ENCODE measurements at regions not wholly inside any gene's neighbourhood (a gene's known extent, or its start where the extent isn't known, plus 50 kb on each side); places are given as distances from the start of the nearest gene placed in this dataset.
A peak's percentile ranks its signal among the peaks of the same experiment; 100 is the strongest.

DNA sequence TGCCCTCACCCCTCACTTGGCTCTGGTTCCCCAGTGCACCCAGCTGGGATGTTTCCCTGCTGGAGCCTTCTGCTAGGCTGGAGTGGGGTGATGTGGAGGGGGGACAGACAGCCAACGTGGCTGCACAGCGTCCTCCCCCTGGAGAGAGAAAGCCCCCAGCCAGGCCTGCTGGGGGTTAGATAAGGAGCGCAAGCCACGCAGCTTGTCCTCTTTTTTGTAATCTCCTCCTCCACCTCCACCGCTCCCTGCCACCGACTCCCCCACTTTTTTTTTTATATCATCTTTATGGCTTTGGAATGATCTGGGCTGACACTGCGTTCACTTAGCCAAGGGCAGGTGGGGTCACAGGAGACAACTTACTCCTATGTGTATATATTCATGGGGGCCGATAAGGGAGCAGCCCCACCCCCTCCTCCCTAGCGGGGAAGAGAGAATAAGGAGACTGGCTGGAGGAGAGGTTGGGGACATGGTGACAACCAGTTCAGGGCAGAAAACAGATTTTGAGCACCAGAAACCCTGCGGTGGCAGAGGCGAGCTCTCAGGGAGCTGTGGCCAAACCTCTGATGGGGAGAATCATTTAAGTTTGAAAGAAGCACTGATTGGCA, 169.9 kb upstream of the LHX5 start:
- H3K27me3 ChIP-seq (ENCODE audit: insufficient read depth, low read length, poor library complexity), result no peaks in the 10 kb centered on the region

DNA sequence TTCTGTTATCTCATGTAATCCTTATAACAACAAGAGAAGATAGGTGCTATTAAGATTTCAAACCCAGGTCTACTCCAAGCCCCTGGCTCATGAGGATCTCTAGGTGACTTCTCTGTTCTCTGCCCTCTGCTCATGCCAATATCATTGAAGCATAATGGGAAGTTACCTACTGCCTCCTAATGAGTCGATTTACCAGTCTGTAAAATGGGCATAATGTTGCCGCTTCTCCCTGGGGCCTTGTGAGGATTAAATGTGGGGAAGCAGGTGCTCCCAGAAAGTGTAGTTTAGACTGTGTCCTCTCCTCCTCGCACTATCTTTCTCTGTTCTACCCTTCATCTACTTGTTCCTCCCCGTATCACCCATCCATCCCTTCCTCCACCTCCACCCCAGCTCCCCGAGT, 169.2 kb upstream of the LHX5 start:
- H3K27ac ChIP-seq (ENCODE audit: low read depth, low read length), result no peak overlapping the region
- no peaks in the 10 kb centered on the region for H3K36me3 ChIP-seq (ENCODE audit: control insufficient read depth, insufficient read depth, low read length)
- H3K23ac ChIP-seq (ENCODE audit: low read length), result no peak overlapping the region
- no peak overlapping the region for H3K9ac ChIP-seq (ENCODE audit: low read length)
- H3K4ac ChIP-seq (ENCODE audit: low read depth, low read length), result no peak overlapping the region
- H4K8ac ChIP-seq (ENCODE audit: low read depth, low read length), result no peak overlapping the region
- no peak overlapping the region for H4K5ac ChIP-seq (ENCODE audit: low read length)
- WGBS (ENCODE audit: extremely low coverage, insufficient coverage, low lambda C conversion rate), result no CpG with 5 or more reads among the region's 5 CpGs
- DNase-seq, result no peak
- no peaks in the 10 kb centered on the region for H3K79me2 ChIP-seq (ENCODE audit: control insufficient read depth, insufficient read depth, low read length)
- no peak overlapping the region for H3K56ac ChIP-seq (ENCODE audit: low read length)
- no peaks in the 10 kb centered on the region for H3K4me1 ChIP-seq (ENCODE audit: control insufficient read depth, low read depth, low read length)
- no peaks in the 10 kb centered on the region for H3K27me3 ChIP-seq (ENCODE audit: insufficient read depth, low read length, poor library complexity)
- H2BK5ac ChIP-seq (ENCODE audit: low read length), result no peak overlapping the region
- H3K79me1 ChIP-seq (ENCODE audit: low read length), result no peaks in the 10 kb centered on the region
- H3K4me2 ChIP-seq (ENCODE audit: low read length), result no peak overlapping the region
- H2BK15ac ChIP-seq (replicated peaks; ENCODE audit: low read depth), result no peak overlapping the region
- no peak overlapping the region for H3K4me3 ChIP-seq (ENCODE audit: low read length)
- H2BK120ac ChIP-seq (ENCODE audit: low read depth, low read length), result no peak overlapping the region
- no peak overlapping the region for H3K18ac ChIP-seq (ENCODE audit: low read length)
- H2AK5ac ChIP-seq (ENCODE audit: low read length), result no peak overlapping the region

More for the DNA sequence above, 169.9 kb upstream of the LHX5 start:
- H4K8ac ChIP-seq (ENCODE audit: low read depth, low read length), result no peak overlapping the region
- H3K56ac ChIP-seq (ENCODE audit: low read length), result peak overlapping the region; percentile 15
- no peak overlapping the region for H2BK15ac ChIP-seq (replicated peaks; ENCODE audit: low read depth)
- H2AK5ac ChIP-seq (ENCODE audit: low read length), result no peak overlapping the region
- no peak overlapping the region for H2BK5ac ChIP-seq (ENCODE audit: low read length)
- no peaks in the 10 kb centered on the region for H3K4me1 ChIP-seq (ENCODE audit: control insufficient read depth, low read depth, low read length)
- no peaks in the 10 kb centered on the region for H3K36me3 ChIP-seq (ENCODE audit: control insufficient read depth, insufficient read depth, low read length)
- no peak overlapping the region for H3K9ac ChIP-seq (ENCODE audit: low read length)
- no CpG with 5 or more reads among the region's 11 CpGs for WGBS (ENCODE audit: extremely low coverage, insufficient coverage, low lambda C conversion rate)
- no peak for DNase-seq
- H3K4ac ChIP-seq (ENCODE audit: low read depth, low read length), result no peak overlapping the region
- no peak overlapping the region for H3K4me3 ChIP-seq (ENCODE audit: low read length)
- H3K23ac ChIP-seq (ENCODE audit: low read length), result no peak overlapping the region
- no peak overlapping the region for H2BK120ac ChIP-seq (ENCODE audit: low read depth, low read length)
- no peaks in the 10 kb centered on the region for H3K79me2 ChIP-seq (ENCODE audit: control insufficient read depth, insufficient read depth, low read length)
- H3K79me1 ChIP-seq (ENCODE audit: low read length), result no peaks in the 10 kb centered on the region
- H3K4me2 ChIP-seq (ENCODE audit: low read length), result no peak overlapping the region
- no peak overlapping the region for H3K18ac ChIP-seq (ENCODE audit: low read length)
- no peak overlapping the region for H3K27ac ChIP-seq (ENCODE audit: low read depth, low read length)
- H4K5ac ChIP-seq (ENCODE audit: low read length), result no peak overlapping the region

DNA sequence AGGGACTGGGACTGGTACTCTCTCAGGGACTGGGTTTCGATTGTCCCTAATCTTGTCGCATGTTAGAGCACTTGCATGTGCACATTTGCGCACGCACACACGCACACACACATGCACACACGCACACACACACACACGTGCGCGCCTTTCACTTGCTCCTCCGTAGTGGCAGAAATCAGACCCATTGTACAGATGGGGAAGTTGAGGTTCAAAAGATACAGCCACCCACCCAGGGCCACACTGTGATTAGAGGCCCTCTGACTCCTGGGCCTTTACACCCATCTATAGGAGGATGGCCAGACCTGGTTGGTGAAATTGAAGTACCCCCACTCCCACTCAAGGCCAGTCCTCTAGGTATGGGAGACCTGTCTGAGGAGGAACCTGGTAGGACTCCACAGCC, 167.8 kb upstream of the LHX5 start:
- Histone ChIP-seq H3K79me1 (ENCODE audit: low read length) (no peaks in the 10 kb centered on the region), H3K4ac (ENCODE audit: low read depth, low read length) (no peak overlapping the region), H4K5ac (ENCODE audit: low read length) (no peak overlapping the region), H3K27ac (ENCODE audit: low read depth, low read length) (no peak overlapping the region), H2BK120ac (ENCODE audit: low read depth, low read length) (no peak overlapping the region), H4K8ac (ENCODE audit: low read depth, low read length) (no peak overlapping the region), H2BK5ac (ENCODE audit: low read length) (no peak overlapping the region), H3K36me3 (ENCODE audit: control insufficient read depth, insufficient read depth, low read length) (no peaks in the 10 kb centered on the region), H2BK15ac (replicated peaks; ENCODE audit: low read depth) (no peak overlapping the region), H3K4me3 (ENCODE audit: low read length) (no peak overlapping the region), H3K79me2 (ENCODE audit: control insufficient read depth, insufficient read depth, low read length) (no peaks in the 10 kb centered on the region), H3K4me2 (ENCODE audit: low read length) (no peak overlapping the region), H3K56ac (ENCODE audit: low read length) (no peak overlapping the region), H3K27me3 (ENCODE audit: insufficient read depth, low read length, poor library complexity) (no peaks in the 10 kb centered on the region), H3K4me1 (ENCODE audit: control insufficient read depth, low read depth, low read length) (no peaks in the 10 kb centered on the region), H3K23ac (ENCODE audit: low read length) (no peak overlapping the region), H3K9ac (ENCODE audit: low read length) (no peak overlapping the region), H3K18ac (ENCODE audit: low read length) (no peak overlapping the region), H2AK5ac (ENCODE audit: low read length) (no peak overlapping the region)
- WGBS (ENCODE audit: extremely low coverage, insufficient coverage, low lambda C conversion rate), result no CpG with 5 or more reads among the region's 10 CpGs
- no peak for DNase-seq

DNA sequence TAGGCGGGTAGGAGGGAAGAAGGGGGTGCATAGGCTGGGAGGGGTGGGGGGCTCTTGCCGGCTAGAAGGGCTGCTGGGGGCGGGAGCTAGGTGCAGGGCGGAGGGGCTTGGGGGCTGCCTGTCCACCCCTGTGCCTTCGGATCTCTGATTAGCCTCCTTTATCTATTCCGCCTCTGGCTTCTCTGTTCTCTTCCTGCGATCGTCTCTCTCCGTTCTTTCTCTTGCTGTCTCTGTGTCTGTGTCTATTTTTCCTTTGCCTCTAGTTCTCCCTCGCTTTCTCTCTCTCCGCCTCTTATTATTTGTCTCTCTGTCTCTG, 166.7 kb upstream of the LHX5 start:
- peak overlapping the region; percentile 91 for H3K18ac ChIP-seq (ENCODE audit: low read length)
- H2AK5ac ChIP-seq (ENCODE audit: low read length), result no peak overlapping the region
- H4K5ac ChIP-seq (ENCODE audit: low read length), result no peak overlapping the region
- no peak overlapping the region for H4K8ac ChIP-seq (ENCODE audit: low read depth, low read length)
- H3K4me1 ChIP-seq (ENCODE audit: control insufficient read depth, low read depth, low read length), result no peaks in the 10 kb centered on the region
- no CpG with 5 or more reads among the region's 11 CpGs for WGBS (ENCODE audit: extremely low coverage, insufficient coverage, low lambda C conversion rate)
- H3K23ac ChIP-seq (ENCODE audit: low read length), result no peak overlapping the region
- H3K27me3 ChIP-seq (ENCODE audit: insufficient read depth, low read length, poor library complexity), result no peaks in the 10 kb centered on the region
- no peak overlapping the region for H3K4ac ChIP-seq (ENCODE audit: low read depth, low read length)
- peak overlapping the region; percentile 75 for H2BK15ac ChIP-seq (replicated peaks; ENCODE audit: low read depth)
- H3K9ac ChIP-seq (ENCODE audit: low read length), result no peak overlapping the region
- no peaks in the 10 kb centered on the region for H3K36me3 ChIP-seq (ENCODE audit: control insufficient read depth, insufficient read depth, low read length)
- H3K79me2 ChIP-seq (ENCODE audit: control insufficient read depth, insufficient read depth, low read length), result no peaks in the 10 kb centered on the region
- H3K79me1 ChIP-seq (ENCODE audit: low read length), result no peaks in the 10 kb centered on the region
- no peak overlapping the region for H3K4me3 ChIP-seq (ENCODE audit: low read length)
- H2BK120ac ChIP-seq (ENCODE audit: low read depth, low read length), result no peak overlapping the region
- DNase-seq, result no peak
- no peak overlapping the region for H3K4me2 ChIP-seq (ENCODE audit: low read length)
- H2BK5ac ChIP-seq (ENCODE audit: low read length), result no peak overlapping the region
- peak overlapping the region; percentile 42 for H3K56ac ChIP-seq (ENCODE audit: low read length)
- H3K27ac ChIP-seq (ENCODE audit: low read depth, low read length), result no peak overlapping the region

DNA sequence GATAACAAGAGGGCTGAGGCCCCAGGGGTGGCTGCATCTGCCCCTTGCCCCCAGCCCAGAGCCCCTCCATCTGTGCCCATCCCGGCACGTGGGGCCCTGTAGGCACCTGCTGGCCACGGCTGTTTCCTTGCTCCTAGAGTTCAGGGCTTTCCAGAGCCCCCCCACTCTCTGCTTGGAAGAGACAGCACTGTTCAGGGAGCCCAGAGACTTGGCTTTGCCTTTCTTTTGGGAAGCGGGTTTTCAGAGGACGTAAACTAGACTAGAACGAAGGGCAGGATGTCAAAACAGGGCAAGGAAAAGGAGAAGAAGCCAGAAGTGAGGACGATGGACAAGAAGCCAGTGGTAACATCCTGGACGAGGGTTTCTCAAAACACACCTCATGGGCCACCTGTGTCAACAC, 163.3 kb upstream of the LHX5 start:
- H2AK5ac ChIP-seq (ENCODE audit: low read length), result no peak overlapping the region
- no peak overlapping the region for H3K18ac ChIP-seq (ENCODE audit: low read length)
- no peak overlapping the region for H2BK5ac ChIP-seq (ENCODE audit: low read length)
- H3K36me3 ChIP-seq (ENCODE audit: control insufficient read depth, insufficient read depth, low read length), result no peaks in the 10 kb centered on the region
- no peaks in the 10 kb centered on the region for H3K79me2 ChIP-seq (ENCODE audit: control insufficient read depth, insufficient read depth, low read length)
- no peak overlapping the region for H2BK120ac ChIP-seq (ENCODE audit: low read depth, low read length)
- no peak overlapping the region for H3K4me3 ChIP-seq (ENCODE audit: low read length)
- no peaks in the 10 kb centered on the region for H3K27me3 ChIP-seq (ENCODE audit: insufficient read depth, low read length, poor library complexity)
- H3K23ac ChIP-seq (ENCODE audit: low read length), result no peak overlapping the region
- H4K8ac ChIP-seq (ENCODE audit: low read depth, low read length), result no peak overlapping the region
- H3K4ac ChIP-seq (ENCODE audit: low read depth, low read length), result no peak overlapping the region
- H3K56ac ChIP-seq (ENCODE audit: low read length), result no peak overlapping the region
- DNase-seq, result no peak
- H4K5ac ChIP-seq (ENCODE audit: low read length), result no peak overlapping the region
- no peak overlapping the region for H3K4me2 ChIP-seq (ENCODE audit: low read length)
- H3K4me1 ChIP-seq (ENCODE audit: control insufficient read depth, low read depth, low read length), result no peaks in the 10 kb centered on the region
- H3K79me1 ChIP-seq (ENCODE audit: low read length), result no peaks in the 10 kb centered on the region
- H2BK15ac ChIP-seq (replicated peaks; ENCODE audit: low read depth), result no peak overlapping the region
- H3K27ac ChIP-seq (ENCODE audit: low read depth, low read length), result no peak overlapping the region
- no peak overlapping the region for H3K9ac ChIP-seq (ENCODE audit: low read length)
- WGBS (ENCODE audit: extremely low coverage, insufficient coverage, low lambda C conversion rate), result no CpG with 5 or more reads among the region's 8 CpGs

DNA sequence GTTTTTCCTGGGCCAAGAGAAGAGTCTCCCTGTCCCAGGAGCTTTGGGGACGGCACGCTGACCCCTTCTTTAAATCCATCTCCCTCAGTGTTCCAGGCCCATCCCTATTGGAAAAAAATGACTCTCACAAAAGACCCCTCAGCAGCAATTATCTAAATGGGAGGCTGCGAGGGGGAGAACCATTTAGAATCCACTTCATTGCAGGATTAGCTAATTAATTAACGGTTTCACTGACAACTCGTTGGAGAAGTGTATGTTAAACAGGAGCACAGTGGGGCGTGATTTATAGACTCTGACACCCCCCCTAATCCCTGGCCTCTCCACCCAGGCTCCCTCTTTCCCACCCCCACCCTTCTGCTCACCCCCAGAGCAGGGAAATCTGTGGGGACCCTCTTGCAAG, 162.8 kb upstream of the LHX5 start:
- H4K5ac ChIP-seq (ENCODE audit: low read length), result no peak overlapping the region
- H3K4me1 ChIP-seq (ENCODE audit: control insufficient read depth, low read depth, low read length), result no peaks in the 10 kb centered on the region
- no CpG with 5 or more reads among the region's 6 CpGs for WGBS (ENCODE audit: extremely low coverage, insufficient coverage, low lambda C conversion rate)
- H3K4ac ChIP-seq (ENCODE audit: low read depth, low read length), result no peak overlapping the region
- H2BK15ac ChIP-seq (replicated peaks; ENCODE audit: low read depth), result no peak overlapping the region
- H2BK5ac ChIP-seq (ENCODE audit: low read length), result no peak overlapping the region
- H3K4me3 ChIP-seq (ENCODE audit: low read length), result no peak overlapping the region
- no peaks in the 10 kb centered on the region for H3K79me2 ChIP-seq (ENCODE audit: control insufficient read depth, insufficient read depth, low read length)
- no peak overlapping the region for H3K56ac ChIP-seq (ENCODE audit: low read length)
- H3K23ac ChIP-seq (ENCODE audit: low read length), result no peak overlapping the region
- H3K36me3 ChIP-seq (ENCODE audit: control insufficient read depth, insufficient read depth, low read length), result no peaks in the 10 kb centered on the region
- no peak overlapping the region for H2BK120ac ChIP-seq (ENCODE audit: low read depth, low read length)
- H3K27ac ChIP-seq (ENCODE audit: low read depth, low read length), result no peak overlapping the region
- H3K9ac ChIP-seq (ENCODE audit: low read length), result no peak overlapping the region
- H4K8ac ChIP-seq (ENCODE audit: low read depth, low read length), result no peak overlapping the region
- DNase-seq, result no peak
- no peaks in the 10 kb centered on the region for H3K27me3 ChIP-seq (ENCODE audit: insufficient read depth, low read length, poor library complexity)
- no peak overlapping the region for H3K4me2 ChIP-seq (ENCODE audit: low read length)
- no peak overlapping the region for H3K18ac ChIP-seq (ENCODE audit: low read length)
- H2AK5ac ChIP-seq (ENCODE audit: low read length), result no peak overlapping the region
- no peaks in the 10 kb centered on the region for H3K79me1 ChIP-seq (ENCODE audit: low read length)
